GM19043 (cell line): ENCODE measurements at regions not wholly inside any gene's neighbourhood (a gene's known extent, or its start where the extent isn't known, plus 50 kb on each side); places are given as distances from the start of the nearest gene placed in this dataset.
"Not testable (repeated sequence)": the region's sequence is repeated elsewhere in the genome, so short reads cannot be mapped to it uniquely, and the experiment has no call there.

ENCODE experiments used
- ATAC-seq: cut with Tn5 transposase; IDR thresholded peaks from one replicate; pipeline ENCODE4 v1.9.1; 2021; ENCODE audit warnings: low read depth; ENCODE audit not compliant: unreplicated experiment

DNA sequence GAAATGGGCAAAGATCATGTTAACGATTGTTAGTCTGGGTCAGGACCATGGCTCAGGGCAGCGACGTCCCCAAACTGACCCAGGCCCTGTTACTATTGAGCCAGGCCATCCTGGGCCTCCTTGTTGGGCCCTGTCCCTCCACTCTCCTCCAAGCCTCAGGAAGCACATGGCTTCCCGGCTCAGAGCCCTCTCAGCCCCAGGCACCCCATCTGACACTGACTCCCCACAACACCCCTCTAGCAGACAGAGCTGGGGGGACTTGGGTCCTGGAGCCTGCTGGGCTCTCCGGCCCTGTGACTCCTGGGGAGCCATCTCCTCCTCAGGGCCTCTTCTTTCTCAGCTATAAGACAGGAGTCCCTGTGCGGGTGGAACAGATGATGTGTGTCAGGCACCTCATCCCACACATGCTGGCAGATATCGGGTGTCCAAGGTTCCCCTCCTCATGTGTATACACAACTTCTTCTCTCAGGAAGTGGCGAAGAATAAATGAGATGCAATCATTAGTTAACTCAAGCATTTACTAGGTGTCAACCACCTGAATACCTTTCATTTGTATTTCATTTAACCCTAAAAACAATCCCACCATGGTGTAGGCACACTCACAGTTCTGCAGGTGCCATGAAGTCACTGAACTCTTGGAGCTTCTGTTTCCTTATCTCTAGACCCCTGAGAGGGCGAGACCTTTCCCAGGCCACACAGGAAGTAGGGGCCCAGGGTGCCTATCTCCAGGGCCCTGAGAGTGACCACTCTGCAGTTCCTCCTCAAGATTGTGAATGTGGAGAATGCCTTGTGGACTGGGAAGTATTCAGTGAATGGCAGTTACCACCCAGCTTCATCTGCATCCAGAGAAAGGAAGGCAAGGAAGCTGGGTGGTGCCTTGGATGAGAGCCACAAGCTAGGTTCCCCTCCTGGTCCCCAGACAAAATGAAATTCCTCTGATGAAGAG, 282.5 kb upstream of the TLE3 start:
- ATAC-seq, result no peak

DNA sequence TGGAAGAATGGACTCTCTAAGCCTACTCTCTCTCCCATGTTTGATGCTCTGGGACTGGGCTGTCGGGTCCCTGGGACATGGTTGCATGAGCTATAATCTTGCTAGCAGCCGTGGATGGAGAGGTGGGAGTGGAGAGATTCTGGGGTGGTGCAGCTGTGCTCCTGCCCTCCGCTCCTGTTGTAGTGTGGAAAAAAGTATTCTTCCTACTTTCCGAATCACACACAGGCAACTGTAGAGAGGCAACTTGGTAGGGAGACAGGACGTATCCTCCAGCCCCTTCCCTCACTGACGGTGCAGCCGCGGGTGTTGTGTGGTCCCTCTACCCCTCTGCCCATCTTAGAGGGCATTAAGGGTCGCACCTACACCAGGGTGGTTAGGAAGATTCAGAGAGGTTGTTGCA, 281.4 kb upstream of the TLE3 start:
- ATAC-seq, result no peak

DNA sequence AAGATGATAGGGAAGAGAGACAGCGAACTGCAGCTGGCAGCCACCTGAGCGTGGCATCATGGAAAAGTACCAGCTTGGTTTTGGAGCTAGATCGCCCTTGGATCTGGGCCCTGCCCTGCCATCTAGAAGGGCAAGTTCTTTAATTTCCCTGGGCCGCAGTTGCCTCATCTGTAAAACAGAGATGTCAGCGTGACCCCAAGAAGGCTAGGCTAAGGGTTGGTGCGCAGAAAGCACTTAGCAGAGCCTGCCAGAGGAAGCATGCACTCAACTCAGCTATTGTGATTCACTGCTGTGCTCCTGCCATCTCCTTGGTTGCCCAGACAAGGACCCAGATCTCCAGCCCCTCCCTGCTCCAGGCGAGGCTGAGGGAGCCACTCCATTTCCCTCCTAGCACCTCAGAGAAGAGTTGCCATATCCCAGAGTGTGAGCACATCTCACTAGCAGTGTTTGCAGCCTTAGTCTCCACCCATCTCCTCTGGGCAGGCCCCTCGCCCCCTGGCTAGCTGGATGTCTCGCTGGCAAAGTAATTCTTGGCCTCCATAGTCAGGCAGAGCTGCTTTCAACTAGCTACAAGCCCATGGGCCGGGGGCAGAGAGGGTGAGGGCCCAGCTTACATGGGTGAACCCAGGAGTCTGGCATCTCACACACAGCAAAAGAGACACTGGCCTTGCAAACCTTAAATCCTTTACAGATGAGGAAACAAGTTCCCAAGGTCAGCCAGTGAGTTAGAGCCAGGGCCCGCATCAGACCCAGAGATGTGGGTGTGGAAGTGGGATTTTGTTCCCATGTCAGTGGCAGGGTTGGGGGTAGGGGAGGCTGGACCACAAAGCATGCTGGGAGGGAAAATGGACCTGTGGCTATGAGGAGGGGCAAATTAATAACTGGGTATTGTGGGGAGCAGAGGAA, 280.7 kb upstream of the TLE3 start:
- ATAC-seq, result no peak

DNA sequence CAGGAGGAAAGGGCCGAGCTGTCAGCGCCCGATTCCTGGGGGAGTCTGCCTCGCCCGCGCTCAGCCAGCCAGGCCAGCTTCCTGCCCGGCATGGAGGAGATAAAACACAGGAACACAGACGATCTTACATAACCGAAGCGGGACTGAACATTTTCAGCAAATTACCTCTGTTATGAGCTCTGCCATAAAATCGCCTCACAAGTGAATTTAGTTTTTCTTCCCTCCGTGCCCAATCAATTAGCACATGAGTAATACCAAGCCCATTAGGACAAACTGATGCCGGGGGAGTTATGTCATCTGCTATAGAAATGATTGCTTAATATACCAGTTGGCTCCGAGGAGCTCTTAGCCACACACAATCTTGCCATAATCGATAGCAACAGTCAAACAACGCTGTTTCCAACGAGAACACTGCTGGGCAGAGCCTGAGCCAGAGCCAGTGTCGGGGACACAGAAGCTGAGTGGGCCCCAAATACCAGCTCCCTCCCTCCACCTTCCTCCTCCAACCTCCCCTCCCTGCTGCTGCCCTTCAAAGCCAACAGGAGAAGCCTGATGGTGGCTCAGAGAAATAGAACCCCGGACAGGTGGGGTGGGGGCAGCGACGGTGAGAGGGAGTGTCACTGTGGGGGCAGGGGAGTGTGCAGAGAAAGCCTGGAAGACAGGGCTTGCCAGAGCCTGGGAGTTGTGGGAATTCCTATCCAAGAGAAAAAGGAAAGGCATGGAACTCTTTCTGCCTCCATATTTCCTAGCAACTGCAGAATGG, 279.4 kb upstream of the TLE3 start:
- no peak for ATAC-seq

DNA sequence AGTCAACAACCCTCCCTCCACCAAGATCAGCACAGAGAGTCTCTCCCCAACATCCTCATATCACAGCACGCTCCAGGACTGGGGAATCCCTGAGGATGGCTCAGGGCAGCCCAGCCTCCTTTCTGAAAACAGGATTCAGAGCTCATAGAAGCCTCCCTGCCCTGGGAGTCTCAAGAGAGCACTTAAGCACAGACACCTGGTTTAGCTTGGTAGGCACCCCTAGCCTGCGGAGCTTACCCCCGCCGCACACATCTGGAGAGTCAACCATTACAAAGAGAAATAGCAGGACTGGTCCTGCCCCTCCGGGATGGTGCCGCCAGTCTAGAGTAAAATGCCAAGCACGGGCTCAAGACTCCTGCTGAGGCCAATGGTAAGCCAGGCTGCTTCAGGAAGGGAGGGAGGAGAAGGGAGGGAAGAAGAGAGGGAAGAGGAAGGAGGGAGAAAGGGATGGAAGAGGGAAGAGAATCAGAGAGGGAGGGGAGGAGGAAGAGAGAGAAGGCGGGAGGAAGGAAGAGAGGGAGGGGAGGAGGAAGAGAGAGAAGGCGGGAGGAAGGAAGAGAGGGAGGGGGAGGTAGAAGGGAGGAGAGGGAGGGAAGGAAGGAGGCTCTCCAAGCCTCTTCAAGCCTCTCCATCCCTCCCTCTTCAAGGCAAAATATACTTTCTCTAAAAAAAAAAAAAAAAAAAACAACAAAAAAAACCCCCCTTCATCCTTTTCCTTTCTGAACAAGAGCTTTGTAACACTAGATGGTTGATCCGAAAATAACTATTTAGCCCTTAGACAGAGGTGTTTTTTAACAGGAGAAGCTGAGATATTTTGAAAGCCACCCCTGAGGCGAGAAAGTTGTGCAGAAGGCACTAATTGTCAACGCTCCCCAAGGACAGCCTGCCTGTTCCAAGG, 278.6 kb upstream of the TLE3 start:
- no peak for ATAC-seq

DNA sequence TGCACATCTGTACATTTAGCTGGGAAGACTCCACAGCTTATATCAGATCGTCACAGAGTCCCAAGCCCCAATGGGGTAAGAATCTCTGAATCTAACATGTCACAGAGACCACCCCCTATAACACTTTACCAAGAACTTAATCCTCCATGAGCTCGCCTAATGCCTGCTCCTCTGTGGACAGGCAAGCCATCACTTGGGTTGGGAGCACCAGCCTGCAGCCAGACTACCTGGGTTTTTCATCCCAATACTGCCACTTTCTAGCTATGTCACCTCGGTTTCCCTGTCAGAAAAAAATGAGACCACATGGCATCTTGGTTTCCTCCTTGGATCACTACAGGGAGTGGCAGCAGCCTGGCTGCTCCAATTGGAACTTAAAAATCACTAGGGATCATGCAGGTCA, 277.9 kb upstream of the TLE3 start:
- ATAC-seq, result no peak

DNA sequence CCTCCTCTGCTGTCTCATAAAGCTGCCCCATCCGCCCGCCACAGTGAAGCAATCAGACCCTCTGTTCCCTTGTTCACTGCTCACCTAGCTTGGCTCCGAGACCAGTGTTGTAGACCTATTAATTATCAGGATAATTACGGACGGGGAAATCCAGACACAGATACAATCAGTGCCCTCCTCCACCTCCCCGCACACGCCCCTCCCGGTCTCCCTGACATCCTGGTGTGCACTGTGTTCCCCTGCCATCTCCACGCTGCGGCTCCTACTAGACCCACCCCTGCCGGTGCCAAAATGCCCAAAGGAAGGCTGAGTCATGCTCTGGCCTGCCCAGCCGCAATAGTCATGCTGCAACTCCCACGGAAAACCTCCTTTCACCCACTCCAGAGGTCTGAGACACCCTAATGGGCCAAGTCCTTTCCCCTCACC, 277.3 kb upstream of the TLE3 start:
- ATAC-seq, result no peak

DNA sequence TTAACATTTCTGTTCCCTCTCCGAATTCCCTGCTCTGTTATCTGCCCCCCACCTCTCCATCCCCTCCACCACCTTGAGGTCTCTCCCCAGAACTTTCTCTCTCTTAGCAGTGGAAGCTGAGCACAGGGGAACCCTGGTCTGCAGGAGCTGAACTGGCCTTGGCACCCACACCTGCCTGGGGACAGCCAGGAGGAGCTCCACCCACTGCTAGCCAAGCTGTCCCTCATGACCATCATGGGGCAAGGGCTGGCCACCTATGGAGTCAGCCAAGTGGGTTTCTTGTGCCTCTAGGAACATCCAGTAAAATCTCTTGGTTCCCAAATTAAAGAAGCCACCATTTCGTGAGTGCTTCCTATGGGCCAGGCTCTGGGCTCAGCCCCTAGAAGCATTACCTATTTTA, 276.4 kb upstream of the TLE3 start:
- ATAC-seq, result no peak

DNA sequence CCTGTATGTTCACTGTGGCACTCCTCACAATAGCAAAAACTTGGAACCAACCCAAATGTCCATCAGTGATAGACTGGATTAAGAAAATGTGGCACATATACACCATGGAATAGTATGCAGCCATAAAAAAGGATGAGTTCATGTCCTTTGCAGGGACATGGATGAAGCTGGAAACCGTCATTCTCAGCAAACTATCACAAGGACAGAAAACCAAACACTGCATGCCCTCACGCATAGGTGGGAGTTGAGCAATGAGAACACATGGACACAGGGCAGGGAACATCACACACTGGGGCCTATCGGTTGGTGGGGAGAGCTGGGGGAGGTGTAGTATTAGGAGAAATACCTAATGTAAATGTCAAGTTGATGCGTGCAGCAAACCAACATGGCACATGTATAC, 275.7 kb upstream of the TLE3 start:
- ATAC-seq, result not testable (repeated sequence)

DNA sequence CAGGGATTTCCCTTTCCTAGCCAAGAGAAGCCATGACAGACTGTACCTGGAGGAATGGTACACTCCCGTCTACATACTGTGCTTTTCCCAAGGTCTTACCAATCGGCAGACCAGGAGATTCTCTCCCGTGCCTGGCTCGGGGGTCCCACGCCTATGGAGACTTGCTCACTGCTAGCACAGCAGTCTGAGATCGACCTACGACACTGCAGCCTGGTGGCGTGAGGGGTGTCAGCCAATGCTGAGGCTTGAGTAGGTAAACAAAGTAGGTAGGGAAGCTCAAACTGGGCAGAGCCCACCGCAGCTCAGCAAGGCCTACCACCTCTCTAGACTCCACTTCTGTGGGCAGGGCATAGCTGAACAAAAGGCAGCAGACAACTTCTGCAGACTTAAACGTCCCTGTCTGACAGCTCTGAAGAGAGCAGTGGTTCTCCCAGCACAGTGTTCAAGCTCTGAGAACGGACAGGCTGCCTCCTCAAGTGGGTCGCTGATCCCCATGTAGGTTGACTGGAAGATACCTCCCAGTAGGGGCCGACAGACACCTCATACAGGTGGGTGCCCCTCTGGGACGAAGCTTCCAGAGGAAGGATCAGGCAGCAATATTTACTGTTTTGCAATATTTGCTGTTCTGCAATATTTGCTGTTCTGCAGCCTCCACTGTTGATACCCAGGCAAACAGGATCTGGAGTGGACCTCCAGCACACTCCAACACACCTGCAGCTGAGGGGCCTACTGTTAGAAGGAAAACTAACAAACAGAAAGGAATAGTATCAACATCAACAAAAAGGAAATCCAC, 270.4 kb upstream of the TLE3 start:
- not testable (repeated sequence) for ATAC-seq

DNA sequence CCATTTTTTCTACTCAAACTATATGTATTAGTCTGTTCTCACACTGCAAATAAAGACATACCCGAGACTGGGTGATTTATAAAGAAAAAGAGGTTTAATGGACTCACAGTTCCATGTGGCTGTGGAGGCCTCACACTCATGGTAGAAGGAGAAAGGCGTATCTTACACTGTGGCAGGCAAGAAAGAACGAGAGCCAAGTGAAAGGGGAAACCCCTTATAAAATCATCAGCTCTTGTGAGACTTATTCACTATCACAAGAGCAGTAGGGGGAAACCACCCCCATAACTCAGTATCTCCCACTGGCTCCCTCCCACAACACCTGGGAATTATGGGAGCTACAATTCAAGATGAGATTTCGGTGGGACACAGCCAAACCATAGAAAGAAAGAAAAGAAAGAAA, 266.3 kb upstream of the TLE3 start:
- not testable (repeated sequence) for ATAC-seq

DNA sequence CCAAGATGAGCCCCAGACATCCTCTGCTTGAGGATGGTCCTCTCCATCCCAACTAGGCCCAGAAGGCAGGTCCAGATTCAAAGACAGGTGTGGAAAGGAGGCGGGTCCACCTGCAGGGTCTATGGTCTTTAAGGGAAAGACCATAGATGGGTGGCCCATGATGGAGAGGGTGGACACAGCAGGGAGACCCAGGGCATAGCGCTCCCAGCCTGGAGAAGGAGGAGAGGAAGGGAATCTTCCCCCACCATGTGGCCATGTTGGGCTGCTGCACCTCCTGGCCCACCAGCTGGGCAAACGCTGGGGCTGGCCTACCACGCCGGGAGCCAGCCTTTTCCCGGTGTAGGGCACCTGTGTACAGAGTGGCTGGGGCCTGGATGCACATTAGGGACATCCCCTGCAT, 265.2 kb upstream of the TLE3 start:
- ATAC-seq, result no peak

DNA sequence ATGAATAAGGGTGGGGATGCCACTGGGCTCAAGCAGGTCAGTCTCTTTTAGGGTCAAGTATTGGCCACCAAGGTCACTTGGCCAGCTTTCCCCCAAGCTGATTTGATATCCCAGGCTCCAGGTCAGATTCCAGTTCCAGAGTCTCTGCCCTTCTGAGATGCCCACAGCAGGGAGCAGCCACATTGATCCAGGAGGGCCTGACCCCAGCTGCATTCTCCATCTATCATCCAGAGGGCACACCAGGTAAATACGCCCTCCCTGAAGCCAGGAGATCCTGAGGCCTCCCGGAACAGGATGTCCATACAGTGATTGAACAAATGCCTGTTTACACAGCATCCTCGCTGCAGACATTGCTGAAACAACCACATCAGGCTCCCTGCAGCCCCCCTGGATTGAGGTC, 264.6 kb upstream of the TLE3 start:
- no peak for ATAC-seq

DNA sequence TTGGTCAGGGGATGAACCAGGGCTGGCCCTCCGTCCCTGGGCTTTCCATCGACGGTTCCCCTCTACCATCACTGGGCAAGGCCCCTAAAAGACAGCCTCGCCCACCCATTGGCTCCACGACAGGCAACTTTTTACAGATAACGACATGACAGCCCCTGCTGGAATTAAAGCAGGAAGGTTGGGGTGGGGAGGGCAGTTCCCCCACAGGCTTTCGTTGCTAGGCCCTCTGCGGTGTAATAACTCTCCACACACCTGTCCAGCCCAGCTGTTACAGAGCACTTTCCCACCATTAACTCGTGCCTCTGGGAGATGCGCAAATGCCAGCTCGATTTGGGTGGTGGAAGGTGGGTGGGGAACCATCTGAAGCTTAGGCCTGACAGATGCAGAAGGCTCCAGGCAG, 264.2 kb upstream of the TLE3 start:
- no peak for ATAC-seq

DNA sequence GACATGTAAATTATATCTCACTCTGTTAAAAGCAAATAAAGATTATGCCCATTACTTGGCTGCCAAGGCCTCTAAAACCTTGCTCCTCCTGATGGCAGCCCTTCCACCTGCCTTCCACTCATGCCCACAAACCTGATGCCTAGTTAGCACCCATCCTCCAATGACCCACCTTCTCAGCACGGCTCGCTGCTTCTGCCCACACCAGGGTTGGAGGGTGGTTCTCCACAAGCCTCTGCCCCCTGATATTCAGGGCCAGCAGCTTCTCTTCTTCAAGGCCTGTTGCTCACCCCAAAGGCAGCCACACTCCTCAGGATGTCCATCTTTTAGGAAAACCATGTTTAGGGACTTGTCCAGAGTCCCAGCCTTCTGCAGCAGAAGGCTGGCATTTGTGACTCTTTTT, 263.4 kb upstream of the TLE3 start:
- ATAC-seq, result no peak

DNA sequence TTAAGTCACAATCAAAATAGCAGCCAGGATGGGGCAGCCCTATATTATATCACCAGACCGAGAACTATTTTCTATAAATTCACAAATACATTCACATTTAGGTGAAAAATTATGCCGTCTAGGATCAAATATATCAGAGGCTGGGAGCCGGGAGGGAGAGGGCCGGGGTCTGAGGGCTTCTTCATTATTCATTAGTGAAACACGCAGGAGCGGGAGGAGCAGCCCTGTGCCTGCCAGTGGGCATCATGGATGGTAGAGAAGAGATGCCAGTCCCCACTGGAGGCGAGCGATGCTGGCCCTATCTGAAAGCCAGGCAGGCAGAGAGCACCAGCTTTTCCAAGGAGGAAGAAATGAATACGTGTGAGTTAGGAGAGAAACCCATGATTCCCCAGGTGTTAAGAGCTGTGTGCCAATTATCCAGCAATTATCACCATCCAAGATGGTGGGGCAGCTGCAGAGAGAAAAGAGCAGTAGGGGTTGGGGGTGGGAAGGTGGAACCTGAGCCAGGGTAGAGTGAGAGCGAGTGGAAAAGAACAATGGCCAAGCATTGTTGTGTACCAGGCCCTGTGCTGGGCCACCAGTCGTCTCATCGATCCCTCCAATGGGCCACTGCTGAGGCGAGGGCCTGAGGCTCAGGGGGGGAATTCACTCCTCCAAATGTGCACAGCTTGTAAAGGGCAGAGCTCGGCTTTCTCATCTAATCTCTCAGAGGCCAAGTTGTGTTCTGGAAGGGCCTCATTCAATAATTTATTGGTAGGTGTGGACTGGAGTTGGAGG, 261.3 kb upstream of the TLE3 start:
- ATAC-seq, result no peak

DNA sequence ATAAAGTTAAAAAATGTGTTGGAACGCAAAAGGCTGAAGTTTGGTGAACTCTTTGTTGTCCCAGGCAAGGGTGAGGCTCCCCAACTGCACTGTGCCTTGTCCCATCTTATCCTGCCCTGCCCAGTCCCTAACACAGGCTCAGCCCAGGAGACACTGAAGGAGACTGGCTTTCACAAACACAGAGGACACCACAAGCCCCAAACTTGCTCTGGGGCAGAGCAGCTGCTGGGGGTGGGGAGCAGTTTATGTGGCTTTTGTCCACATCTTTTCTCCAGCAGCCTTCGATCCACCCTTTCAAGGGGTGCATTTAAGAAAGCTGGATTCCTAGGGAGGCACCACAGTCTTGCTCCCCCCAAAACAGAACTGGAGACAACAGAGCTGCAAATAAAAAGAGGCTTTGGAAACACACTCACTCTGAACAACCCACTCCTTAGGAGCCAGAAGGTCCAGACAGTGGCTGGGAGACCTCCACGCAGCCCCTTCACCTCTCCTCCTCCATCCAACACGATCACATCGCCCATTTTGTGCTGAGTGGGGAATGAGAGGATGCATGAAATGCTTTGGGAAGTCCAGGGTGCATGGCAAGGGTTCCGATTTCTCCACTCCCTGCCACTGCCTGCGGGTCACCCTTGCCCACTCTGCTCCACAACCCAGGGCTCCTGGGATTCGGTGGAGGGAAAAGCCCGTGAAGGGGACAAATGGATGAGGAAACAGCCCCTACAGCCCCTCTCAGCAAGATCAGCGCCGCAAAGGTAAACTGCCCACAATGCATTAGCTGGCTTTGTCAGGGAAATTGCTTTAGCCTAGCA, 260.5 kb upstream of the TLE3 start:
- no peak for ATAC-seq
